ENCODE measurements at regions not wholly inside any gene's neighbourhood (a gene's known extent, or its start where the extent isn't known, plus 50 kb on each side); places are given as distances from the start of the nearest gene placed in this dataset.

- in situ Hi-C loops (cut with MboI; ENCODE audit: low pct_unique_long_range_greater_than_20kb, low sequenced_read_pairs, unreplicated experiment): no loop called here
- TF ChIP-seq CTCF (IDR thresholded peaks at IDR 0.05; ENCODE audit: extremely low read depth, insufficient read depth, missing control alignments): no peak
- DNase-seq (ENCODE audit: low spot score): no peak
Observed at GRCh38 chr2:186085226-186085625, 346.6 kb downstream of the FSIP2 start.

- no peak for DNase-seq (ENCODE audit: low spot score)
- TF ChIP-seq CTCF (IDR thresholded peaks at IDR 0.05; ENCODE audit: extremely low read depth, insufficient read depth, missing control alignments): no peak
- in situ Hi-C loops (cut with MboI; ENCODE audit: low pct_unique_long_range_greater_than_20kb, low sequenced_read_pairs, unreplicated experiment): no loop called here
Observed at GRCh38 chr2:186093174-186093573, 354.6 kb downstream of the FSIP2 start.

- no peak for TF ChIP-seq CTCF (IDR thresholded peaks at IDR 0.05; ENCODE audit: extremely low read depth, insufficient read depth, missing control alignments)
- in situ Hi-C loops (cut with MboI; ENCODE audit: low pct_unique_long_range_greater_than_20kb, low sequenced_read_pairs, unreplicated experiment): no loop called here
- DNase-seq (ENCODE audit: low spot score): no peak
Observed at GRCh38 chr2:186098821-186099220, 360.2 kb downstream of the FSIP2 start.

- no peak for DNase-seq (ENCODE audit: low spot score)
- TF ChIP-seq CTCF (IDR thresholded peaks at IDR 0.05; ENCODE audit: extremely low read depth, insufficient read depth, missing control alignments): no peak
- in situ Hi-C loops (cut with MboI; ENCODE audit: low pct_unique_long_range_greater_than_20kb, low sequenced_read_pairs, unreplicated experiment): no loop called here
Observed at GRCh38 chr2:186099826-186100225, 361.2 kb downstream of the FSIP2 start.

GRCh38 chr2:186100636-186101035 is 362.0 kb downstream of the FSIP2 start:
- in situ Hi-C loops (cut with MboI; ENCODE audit: low pct_unique_long_range_greater_than_20kb, low sequenced_read_pairs, unreplicated experiment): no loop called here

GRCh38 chr2:186101616-186102015 is 363.0 kb downstream of the FSIP2 start:
- DNase-seq (ENCODE audit: low spot score): no peak
- in situ Hi-C loops (cut with MboI; ENCODE audit: low pct_unique_long_range_greater_than_20kb, low sequenced_read_pairs, unreplicated experiment): no loop called here
- TF ChIP-seq CTCF (IDR thresholded peaks at IDR 0.05; ENCODE audit: extremely low read depth, insufficient read depth, missing control alignments): no peak

More at GRCh38 chr2:186100636-186101035, 362.0 kb downstream of the FSIP2 start:
- TF ChIP-seq CTCF (IDR thresholded peaks at IDR 0.05; ENCODE audit: extremely low read depth, insufficient read depth, missing control alignments): no peak
- DNase-seq (ENCODE audit: low spot score): no peak

- in situ Hi-C loops (cut with MboI; ENCODE audit: low pct_unique_long_range_greater_than_20kb, low sequenced_read_pairs, unreplicated experiment): no loop called here
- no peak for DNase-seq (ENCODE audit: low spot score)
- no peak for TF ChIP-seq CTCF (IDR thresholded peaks at IDR 0.05; ENCODE audit: extremely low read depth, insufficient read depth, missing control alignments)
Observed at GRCh38 chr2:186103276-186103675, 364.7 kb downstream of the FSIP2 start.
